GM19438 (cell line): ENCODE measurements at regions not wholly inside any gene's neighbourhood (a gene's known extent, or its start where the extent isn't known, plus 50 kb on each side); places are given as distances from the start of the nearest gene placed in this dataset.

ENCODE experiments used
- ATAC-seq: cut with Tn5 transposase; IDR thresholded peaks from one replicate; pipeline ENCODE4 v1.9.1; 2021; ENCODE audit warnings: low read depth; ENCODE audit not compliant: unreplicated experiment

DNA sequence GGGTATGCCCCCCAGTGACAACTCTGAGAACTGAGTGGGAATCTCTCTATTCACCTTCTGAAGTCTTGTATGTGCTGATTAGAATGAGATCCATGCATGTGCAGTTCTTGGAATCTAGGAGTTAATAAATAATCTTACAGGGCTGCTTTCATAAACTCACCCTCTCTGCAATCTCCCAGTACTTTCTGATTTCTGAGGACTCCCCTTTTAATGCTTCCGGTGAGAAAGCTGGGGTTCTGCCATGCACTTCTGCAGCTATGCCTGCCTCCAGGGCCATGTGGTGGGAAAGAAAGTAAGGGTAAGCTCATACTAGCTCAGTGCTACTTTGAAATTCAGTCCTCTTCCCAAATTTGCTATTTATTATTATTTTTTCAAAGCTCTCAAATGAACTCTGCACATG, 432.9 kb downstream of the MTX2 start:
- no peak for ATAC-seq

DNA sequence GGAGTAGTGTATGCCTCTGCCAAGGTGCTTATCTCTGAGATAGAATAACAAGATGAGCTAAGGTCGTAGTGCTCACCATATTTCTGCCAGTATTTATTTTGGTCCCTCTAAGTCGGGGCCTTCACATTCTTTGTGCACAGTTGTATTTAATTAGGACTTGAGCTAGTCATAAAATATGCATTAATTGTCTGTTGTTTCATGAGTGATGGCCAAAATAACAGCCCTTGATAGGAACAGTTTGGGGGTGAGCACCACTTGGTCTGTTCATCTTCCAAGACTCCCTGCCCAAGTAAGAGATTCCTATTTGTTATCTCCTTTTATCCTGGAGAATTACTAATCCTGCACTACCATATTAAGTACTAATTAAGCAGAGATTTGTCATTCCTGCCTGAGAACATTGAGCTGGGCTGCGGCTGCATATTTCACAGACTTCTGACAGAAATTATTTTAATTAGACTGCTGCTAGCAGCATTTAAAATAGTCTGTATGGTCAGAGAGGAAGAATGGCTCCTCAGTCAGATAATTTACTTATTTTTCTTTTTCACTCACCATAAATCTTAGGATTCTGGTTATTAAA, 435.1 kb downstream of the MTX2 start:
- ATAC-seq = no peak

DNA sequence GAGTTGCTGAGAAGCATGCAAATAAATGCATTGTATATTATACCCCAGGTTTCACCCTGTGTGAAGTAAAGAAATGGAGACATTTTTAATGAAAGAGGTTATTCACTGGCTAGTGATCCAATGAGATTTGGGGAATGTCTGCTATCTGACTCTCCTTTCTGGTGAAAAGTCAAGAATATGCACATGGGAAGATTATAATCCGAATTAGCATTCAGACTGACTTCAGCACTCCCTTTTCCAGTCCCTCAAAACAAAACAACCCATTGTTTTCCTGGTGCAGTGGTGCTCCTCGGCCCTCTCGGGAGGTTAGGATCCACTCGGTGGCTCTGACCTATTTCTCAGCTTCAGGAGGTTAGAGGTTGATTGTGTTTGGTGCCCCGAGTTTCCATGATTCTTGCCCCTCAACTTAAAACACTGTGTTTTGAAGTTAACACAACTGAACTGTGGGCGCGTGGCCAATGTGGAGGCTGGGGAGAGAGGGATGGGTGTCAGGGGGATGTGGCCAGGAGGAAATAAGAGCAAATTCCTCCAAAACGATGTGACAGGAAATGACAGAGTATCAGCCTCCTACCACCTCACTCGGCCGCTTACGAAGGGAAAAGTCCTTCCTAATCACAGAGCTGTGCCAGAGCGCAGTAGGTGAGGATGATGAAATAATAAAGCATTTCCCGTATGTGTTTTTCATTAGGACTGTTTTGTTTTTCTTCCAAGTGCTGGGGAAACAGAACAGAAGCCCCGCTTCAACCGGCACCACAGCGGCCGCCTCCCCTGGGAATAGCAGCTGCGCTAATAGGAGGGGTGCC, 440.1 kb downstream of the MTX2 start:
- ATAC-seq = no peak

DNA sequence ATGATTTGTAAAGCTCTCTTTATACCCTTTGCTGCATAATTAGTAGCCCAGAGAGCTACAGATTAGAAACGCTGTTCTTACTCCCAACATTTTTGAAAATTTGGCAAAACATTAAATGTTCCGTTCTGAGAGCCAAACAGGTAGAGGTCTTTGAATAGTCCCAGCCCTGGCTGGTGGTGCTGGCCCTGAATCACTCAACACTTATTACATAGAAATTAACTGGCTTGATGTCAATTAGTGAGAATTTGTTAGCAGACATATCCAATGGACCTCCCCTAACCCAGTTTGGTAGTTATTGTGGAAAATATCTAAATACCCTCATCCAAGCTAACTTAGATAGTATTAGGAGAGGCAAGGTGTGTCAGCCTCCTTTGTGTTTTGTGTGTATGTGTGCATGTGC, 440.7 kb downstream of the MTX2 start:
- no peak for ATAC-seq

DNA sequence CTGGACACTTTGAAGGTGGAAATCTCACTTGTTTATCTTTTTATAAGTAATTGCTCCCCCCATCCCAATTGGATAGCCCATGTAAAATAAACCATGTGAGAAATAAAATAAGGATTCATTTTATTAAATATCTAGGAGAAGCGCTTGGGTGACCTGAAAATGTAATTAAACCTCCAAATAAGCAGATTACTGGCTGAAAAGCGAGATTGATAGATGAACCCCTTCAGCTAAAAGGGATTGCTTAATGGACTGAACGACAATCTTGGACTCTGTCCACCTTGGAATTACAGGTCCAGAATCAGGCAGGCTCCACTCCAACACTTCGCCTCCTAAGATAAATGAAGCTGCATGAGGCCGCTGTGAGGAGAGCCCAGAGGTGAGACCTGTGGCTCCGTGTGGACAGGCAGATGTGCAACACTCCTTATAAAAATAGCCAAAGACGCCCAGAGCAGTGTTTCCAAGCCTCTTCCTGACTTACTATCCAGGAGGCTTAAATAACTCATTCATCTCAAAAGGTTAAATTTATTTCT, 441.5 kb downstream of the MTX2 start:
- ATAC-seq = no peak

DNA sequence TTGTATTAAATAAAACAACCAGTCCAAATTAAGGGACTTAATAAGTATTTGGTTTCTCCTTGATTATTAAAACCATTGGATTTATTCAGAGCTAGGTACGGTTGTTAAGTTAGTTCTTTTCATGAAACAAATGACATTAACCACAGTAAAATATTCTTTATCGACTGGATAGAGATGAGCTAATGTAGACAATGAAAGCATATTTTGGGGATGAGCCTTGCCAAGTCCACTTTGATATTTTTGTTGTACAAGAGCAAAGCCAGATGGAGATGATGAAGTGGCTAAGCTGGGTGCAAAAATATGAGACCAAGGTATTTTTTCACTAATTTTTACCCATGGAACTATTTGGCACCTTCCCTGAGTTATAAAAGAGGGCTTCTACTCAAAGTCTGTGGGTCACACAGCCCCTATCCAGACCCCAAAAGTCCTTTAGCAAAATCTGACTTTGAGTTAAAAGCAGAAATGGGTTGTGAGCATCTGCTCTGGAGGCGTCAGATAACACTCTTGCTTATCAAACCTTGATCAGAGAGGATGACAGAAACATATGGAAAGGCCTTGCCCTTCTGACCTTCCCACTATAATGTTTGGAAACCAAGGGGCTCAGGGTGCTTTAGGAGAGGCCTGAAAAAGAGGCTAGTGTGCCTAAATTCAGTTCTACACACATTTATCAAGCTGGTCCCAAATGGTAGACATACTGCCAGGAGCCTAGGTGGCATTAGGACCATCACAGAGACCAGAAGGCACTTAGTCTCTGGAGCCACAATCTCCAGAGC, 456.8 kb downstream of the MTX2 start:
- no peak for ATAC-seq

DNA sequence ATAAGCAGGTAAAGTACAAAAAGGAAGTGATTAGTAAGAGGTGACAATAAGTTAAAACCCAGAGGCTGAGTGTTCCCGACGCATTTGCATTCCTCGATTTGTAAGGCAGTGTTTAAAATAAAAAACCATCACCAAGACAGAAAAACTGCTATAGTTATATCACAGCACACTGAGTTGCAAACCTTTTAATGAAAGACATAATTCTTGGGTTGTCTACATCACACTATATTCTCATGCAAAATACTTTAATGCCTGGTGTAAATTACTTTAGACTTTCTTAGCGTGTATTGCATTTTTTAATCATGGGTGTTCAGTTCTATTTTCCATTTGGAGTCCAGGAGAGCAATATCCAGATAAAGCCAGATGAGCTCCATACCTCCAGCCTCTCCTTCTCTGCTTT, 458.5 kb downstream of the MTX2 start:
- ATAC-seq = no peak

DNA sequence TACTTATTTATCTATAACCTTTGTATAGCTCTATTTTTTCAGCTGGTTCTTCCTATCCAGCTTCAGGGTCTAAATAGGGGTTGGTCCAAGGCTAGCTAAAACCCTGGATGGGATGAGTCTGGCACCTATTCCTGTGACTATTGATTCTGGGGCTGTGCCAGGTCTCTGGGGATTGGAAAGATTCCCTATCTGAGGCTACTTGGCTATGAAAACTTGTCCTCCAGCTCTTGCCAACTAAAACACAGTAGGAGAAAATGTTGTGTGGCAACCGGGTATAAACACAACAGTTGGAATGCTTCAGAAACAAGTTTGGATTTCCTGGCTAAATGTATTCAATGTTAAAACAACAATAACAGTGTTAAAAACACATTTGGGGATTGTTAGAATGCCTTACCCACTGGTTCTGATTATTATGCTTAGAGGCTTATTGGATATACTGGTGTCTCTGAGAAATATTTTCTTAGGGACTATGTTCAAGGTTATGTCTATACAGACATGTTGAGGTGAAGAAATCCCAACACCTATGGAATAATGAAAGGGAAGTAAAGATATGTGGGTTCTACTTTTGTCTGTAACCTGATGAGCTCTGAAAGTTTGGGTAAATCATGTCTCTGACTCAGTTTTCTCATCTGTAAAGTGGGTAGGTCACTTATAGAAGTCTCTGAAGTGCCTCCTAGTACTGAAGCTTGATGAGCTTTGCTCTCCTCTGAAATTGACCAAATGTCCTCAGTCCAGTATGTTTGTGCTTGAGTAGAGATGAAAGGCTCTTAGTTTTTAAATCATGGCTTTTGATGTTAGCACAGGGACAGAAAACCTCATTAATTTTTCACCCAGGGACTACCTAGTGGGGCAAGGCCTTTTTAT, 460.7 kb downstream of the MTX2 start:
- no peak for ATAC-seq

DNA sequence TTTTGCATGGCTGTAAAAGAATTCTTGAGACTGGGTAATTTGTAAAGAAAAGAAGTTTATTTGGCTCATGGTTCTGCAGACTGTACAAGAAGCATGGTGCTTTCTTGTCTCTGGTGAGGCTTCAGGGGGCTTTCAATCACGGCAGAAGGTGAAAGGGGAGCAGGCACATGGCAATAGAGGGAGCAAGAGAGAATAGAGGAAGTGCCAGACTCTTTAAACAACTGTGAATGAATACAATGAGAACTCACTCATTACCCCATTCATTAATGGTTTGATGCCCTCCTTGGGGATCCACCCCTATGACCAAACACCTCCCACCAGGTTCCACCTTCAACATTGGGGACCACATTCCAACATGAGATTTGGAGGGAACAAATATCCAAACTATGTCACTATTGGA, 463.5 kb downstream of the MTX2 start:
- no peak for ATAC-seq

DNA sequence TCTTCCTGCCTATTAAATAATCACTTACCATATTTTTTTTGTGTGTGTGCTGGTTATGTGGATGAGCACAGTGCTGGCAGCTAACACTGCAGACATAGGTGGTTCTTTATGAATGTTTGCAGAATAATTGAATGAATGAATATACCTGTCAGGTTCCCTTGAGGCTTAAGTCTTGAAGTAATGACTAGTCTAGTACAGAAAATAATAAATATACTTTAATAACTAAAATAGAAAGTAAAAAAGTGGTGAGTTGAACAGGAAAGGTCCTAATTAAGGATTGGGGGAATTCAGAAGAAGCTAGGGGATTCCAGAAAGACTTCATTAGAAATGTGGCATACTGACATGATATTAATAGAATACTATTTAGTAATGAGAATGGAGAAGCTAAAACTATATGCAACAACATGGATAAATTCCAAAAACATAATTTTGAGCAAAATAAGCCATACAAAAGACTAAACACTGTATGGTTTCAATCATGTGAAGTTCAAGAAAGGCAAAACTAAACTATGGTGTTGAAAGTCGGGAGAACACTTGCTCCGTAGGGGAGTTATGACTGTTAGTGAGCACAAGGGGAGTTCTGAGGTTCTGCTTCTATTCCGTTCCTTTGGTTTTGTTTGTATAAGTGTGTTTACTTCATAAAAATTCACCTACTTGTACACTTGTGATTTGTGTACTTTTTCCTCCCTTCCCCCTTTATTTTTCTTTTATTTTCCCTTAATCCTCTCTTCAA, 464.6 kb downstream of the MTX2 start:
- no peak for ATAC-seq

DNA sequence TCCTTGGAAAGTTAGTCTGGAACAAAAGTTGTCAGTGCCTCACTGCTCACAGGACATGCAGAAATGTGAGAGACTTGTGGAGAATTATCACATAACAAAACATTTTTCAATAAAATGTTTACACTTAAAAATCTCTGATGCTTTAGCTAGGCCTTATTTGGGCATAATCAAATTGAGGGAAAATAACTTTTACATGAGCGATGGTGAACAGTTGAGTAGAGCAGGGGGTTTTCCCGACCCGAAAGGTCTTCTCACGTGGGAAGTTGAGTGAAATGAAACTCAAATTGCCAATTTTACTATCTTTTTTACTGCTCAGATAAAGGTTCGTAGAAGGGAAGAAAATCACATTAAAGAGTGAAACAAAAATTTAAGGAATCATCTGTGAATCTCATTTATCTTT, 465.6 kb downstream of the MTX2 start:
- ATAC-seq = no peak

DNA sequence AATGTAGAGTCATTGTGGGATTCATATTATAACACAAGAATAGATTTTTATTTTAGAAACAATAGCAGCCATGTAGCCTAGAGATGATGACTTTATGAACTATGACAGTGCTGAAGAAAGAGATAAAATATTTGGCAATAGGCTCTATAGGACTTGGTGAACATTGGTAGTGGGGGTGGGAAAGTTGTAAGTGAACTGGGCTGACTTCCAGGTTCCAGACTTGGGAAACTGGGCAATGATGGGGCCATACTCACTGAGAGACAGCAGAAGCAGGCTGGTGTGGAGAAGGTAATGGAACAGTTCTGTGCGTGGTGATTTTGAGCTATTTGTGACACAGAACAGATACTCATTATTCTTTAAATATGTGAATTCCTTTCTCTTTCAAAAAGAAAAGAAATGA, 470.3 kb upstream of the HNRNPA3 start:
- ATAC-seq = no peak

DNA sequence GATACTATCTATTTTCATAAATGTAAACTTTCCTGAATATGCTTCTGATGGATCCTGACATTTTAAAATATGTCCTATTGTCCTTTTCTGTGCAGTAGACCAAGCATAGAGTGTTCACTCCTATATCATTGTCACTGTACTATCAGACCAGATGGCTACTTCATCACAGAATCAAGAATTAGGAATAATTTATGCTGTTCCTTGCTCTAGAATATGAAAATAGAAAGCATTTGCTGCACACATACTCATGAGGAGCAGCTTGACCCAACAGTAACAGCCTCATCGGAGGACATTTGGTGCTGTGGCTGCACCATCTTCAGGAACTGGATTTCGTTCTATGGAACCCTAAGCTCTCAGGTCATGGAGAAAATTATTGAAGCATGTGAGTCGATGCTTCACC, 468.9 kb upstream of the HNRNPA3 start:
- ATAC-seq = no peak

DNA sequence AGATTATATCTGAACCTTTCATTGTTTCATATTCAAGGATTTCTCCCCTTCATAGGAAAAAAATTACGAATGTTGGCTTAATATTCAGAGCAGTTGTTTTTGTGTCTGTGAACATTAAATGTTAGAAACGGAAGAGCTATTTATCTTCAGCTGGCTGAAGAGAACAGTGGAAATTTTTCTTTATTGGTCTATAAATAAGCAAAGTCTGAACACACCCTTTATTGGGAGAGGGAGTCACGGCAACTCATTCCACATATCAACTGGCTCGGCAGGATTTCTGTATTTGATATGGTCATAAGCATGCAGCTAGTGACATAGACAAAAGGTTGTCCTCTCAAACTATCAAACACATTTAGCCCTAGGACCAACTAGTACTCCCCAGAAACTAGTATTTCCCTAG, 468.4 kb upstream of the HNRNPA3 start:
- no peak for ATAC-seq

DNA sequence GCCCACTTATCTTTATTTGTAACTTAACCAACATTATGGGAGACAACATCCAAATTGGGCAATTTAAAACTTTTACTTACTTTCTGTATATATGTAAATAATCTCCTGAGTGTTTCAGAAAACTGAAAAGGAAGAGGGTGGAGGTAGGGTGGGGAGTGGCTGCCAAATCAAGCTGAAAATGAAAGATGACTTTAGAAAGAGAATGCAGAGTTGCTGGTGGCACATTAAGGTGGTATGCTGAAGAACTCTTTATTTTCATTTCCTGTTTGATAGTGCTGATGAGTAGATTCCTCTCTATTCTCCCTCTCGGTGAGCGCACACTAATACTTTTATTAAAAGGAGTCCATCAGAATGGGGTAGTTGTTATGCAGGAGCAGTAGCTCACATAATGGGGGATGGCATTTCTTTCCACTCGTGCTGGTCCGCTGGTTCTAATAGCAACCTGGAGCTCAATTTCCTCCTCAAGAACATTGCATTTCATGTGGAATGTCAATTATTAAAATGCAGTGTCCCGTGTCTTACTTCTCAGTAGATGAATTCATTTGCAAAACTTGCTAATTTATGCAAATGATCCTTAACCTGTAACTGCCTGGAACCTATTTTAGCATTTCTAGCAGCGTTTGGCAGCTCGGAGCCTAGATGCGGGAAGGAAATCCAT, 466.9 kb upstream of the HNRNPA3 start:
- ATAC-seq = no peak

DNA sequence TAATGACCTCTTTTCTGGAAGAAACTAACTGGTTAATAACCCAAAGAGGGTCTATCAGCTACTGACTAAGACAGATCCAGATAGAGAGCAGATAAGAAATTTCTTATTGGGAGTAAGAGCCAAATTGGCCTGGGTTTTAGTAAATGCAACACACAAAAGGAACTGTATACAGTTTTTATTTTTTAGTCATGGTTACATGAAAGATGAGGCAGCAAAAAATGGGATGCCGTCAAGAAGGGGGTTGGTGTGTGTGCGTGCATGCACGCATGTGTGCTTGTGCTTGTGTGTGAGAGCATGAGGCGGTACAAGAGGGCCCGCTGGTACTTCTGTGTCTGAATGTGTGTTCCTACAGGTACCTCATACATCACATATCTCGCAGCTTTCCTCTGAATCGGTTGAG, 466.2 kb upstream of the HNRNPA3 start:
- ATAC-seq = no peak

DNA sequence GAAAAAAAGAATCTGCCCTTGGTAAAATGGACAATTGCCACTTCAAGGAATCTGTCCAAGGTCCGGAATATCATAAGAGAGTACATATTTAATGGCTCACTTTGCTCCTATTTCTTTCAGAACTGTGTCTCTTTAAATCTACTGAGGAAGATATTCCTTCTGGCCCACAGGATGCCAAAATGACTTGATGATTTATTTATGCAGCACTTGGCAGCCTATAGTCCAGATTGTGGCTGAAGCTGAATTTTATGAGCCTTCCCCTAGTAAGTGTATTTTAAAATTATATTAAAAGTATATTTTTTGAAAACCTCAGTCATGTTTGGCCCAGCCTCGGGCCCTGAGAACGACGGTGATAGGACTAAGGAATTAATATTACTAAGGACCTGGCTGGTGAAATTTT, 465.1 kb upstream of the HNRNPA3 start:
- ATAC-seq = no peak

DNA sequence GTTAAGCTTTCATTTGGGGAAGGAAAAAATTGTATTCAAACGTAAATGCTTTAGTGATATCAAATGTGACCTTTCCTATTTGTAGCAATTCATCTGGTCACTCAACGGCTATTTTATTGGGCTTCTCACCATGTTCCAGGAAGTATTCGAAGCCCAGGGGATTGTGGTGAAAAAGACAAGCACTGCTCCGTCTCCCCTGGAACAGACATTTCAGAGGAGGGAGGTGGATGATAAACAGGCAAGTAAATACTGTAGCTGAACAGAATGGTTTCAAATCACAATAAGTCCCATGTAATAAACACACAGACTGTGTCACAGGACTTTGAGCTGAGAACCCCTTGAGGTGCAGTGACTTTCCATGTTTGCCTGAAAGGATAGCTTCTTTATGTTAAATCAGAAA, 464.7 kb upstream of the HNRNPA3 start:
- ATAC-seq = no peak

DNA sequence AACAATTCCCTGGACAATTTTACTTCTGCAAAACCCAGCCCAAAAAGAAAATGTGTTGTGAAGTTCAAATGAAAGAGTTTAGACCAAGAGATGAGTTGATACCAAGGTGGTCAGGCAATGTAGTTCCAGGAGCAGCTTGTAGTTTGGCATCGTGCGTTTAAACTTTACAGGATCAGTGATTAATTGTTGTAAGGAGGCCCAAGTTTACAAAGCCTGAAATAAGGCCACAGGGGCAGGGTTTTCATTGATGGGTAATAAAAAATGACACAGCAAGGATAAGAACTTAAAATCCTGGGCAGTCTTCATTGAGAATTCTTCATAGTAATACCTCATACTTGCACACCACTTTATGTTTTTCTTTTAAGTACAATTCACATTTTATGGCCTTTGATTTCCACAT, 463.9 kb upstream of the HNRNPA3 start:
- ATAC-seq = no peak
